ENCODE measurements at regions not wholly inside any gene's neighbourhood (a gene's known extent, or its start where the extent isn't known, plus 50 kb on each side); places are given as distances from the start of the nearest gene placed in this dataset.
"Not testable (repeated sequence)": the region's sequence is repeated elsewhere in the genome, so short reads cannot be mapped to it uniquely, and the experiment has no call there.

DNA sequence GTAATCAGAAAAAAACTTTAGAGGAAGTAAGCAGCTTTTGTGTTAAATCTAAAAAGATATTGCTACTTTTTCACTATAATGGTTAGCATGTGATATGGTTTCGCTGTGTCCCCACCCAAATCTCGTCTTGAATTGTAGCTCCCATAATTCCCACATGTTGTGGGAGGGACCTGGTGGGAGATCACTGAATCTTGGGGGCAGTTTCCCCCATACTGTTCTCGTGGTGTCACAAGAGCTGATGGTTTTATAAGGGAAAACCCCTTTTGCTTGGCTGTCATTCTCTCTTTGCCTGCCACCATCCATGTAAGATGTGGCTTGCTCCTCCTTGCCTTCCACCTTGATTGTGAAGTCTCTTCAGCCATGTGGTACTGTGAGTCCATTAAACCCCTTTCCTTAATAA, 117.1 kb downstream of the KCNJ2 start:
- DNase-seq (ENCODE audit: low spot score) = no peak

DNA sequence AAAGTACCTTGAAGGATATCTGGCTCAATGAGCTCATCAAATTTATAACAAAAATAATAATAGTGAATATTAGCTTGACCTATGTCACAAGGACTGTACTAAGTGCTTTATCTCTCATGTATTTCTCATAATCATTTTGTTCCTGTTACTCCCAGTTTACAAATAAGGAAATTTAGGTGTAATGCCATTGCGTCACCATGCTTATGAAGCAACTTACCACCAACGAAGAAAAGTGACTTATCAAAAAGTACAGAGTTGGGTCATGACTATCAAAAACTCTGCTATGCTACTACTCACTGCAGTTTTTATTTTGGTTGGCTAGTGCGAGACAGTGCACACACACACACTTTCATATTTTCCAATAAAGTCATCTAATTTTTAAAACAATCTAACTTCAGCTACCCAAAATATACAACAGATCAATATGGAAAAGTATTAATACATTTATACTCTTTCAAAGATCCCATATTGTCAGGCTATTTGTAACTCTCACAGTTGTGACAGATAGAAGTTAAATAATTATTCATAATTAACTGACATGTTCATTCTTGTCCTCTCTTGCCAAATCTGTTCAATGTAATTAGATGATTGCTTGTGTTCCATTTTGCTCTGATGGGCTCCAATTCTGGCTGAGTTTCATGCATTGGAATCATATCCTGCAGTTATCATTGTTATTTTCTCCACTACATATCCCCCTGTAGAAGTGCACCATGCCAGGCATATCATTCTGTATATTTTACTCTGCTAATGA, 119.4 kb downstream of the KCNJ2 start:
- no peak for DNase-seq (ENCODE audit: low spot score)

DNA sequence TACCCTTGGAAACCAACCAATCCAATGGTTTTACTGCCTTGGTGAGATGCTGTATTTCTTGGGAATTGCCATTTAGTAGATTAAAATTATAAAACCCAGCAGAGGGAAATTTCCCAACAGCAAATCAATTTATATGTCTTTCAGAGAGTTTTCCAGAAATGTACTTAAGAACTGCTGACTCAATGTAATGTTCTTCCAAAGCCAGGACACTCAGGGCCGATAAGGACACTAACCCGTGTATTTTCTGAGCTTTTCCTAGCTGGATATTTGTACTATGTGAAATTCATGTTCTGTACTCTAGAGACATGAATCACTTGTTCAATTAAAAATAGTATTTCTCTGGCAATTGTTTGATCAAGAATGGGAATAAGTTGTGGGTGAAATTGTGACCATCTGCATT, 121.4 kb downstream of the KCNJ2 start:
- no peak for DNase-seq (ENCODE audit: low spot score)

DNA sequence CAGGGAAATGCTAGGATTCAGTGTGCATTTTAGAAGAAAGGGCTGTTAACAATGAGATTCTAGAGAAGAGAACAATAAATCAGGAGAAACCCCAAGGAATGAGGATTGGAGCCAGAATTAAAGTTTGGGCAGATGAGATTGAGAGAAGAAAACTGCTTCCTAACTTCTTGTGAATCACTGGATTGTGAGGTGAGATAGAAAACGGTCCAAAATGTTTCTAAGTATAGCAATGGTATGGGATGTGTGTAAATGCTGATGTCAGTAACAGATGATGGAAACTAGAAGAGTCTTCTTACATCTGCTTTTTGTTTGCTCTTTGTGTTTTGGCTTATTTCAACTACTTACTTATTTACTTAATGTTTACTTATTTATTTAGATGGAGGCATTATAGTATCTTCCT, 123.0 kb downstream of the KCNJ2 start:
- DNase-seq (ENCODE audit: low spot score) = no peak

DNA sequence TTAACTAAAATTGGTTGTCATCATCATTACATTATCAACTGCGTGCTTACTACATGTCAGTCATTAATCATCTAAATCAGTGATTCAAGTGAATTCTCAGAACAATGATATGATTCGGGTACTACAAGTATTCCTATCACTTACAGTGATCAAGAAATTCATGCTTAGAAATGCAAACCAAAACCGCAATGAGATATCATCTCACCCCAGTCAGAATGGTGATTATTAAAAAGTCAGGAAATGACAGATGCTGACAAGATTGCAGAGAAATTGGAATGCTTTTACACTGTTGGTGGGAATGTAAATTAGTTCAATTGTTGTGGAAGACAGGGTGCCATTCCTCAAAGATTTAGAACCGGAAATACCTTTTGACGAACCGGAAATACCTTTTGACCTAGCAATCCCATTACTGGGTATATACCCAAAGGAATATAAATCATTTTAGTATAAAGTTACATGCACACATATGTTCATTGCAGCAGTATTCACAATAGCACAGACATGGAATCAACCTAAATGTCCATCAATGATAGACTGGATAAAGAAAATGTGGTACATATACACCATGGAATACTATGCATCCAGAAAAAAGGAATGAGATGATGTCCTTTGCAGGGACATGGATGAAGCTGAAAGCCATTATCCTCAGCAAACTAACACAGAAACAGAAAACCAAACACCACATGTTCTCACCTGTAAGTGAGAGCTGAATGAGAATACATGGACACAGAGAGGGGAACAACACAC, 124.4 kb downstream of the KCNJ2 start:
- DNase-seq (ENCODE audit: low spot score) = not testable (repeated sequence)

DNA sequence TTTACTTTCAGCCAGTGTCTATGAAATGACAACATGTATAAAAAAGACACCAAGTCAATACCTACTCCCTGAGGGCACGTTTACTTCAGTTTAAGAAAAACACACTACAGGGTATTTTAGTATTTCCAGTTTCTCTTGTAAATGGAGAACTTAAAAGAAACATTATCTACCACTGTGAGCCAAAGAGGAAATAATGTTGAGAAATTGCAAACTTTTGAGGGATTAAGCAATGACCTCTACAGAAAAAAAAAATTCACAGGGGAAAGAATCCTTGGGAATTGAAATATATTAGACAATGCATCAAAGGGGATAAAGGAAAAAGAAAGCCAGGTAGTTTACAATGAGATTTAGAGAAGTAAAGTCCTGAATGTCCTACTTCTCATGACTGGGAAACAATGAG, 126.0 kb downstream of the KCNJ2 start:
- DNase-seq (ENCODE audit: low spot score) = no peak

DNA sequence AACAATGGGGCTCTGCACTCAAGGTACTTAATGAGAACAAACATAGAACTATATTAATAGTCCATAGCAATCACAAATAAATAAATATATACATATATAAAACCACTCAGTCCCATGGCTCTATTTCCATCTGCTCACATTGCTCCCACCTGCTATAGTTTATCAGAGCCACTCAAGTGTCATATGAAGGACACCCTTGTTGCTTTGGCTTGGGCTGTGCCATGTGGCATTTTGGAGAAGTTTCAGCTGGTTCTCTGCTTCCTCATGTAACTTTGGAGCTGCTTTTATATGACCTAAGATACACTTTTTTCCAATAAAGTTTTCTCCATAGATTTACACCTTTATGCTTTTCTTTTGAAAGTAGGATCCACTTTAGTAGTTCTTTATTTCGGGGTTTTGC, 126.4 kb downstream of the KCNJ2 start:
- DNase-seq (ENCODE audit: low spot score) = no peak

DNA sequence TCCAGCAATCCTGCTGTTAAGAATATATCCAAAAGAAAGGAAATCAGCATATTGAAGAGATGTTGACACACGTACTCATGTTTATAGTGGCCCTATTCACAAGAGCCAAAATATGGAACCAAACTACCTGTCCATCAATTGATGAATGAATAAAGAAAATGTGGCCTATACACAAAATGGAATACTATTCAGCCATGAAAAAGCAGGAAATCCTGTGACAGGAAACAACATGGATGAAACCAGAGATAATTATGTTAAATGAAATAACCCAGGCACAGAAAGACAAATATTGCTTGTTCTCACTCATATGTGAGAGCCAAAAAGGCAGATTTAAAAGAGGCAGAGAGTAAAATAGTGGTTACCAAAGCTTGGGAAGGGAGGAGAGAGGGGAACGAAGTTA, 127.1 kb downstream of the KCNJ2 start:
- DNase-seq (ENCODE audit: low spot score) = no peak

DNA sequence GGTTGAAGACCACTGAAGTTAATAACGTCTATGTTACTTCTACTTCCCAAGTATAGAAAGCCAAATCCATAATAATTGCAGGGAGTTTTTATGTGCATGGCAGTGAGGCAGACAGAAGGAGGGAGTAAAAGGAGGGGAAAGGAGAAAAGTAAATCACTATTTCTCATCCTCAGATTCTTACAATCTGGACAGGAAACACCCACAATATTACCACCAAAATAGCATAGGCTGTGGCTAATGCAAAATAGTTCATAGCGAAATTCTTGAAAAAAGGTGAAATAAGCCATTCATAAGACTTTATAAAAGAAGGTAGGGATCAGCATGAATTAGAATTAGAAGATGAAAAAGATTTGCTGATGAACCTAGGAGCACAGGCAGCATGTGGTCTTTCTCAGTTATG, 128.1 kb downstream of the KCNJ2 start:
- DNase-seq (ENCODE audit: low spot score) = no peak

DNA sequence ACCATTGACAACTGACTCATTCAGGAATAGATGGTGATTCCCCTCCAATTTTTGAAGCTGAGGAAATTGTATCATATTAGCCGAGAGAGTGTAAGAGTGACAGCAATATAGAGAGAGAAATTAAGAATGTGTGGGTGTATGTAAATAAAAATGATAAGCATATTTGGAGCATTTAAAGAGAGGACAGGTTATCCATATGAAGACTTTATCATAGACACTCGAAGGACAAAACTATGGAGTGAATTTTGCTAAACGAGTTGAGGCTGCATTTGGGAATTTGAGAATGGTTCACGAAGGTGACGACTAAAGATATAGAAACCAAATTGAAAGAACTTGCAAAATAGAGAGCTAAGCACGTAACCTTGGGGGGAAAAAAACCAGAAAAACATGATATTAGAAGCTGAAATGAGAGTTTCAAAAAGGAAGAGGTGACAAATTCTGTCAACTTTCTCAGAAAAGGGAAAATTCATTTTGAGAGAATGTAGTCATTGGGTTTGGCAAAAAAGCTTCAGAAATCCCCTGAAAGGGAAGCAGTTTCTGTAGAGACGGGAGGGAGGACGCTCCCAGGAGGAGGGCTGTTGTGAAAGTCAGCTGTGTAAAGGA, 129.7 kb downstream of the KCNJ2 start:
- no peak for DNase-seq (ENCODE audit: low spot score)

DNA sequence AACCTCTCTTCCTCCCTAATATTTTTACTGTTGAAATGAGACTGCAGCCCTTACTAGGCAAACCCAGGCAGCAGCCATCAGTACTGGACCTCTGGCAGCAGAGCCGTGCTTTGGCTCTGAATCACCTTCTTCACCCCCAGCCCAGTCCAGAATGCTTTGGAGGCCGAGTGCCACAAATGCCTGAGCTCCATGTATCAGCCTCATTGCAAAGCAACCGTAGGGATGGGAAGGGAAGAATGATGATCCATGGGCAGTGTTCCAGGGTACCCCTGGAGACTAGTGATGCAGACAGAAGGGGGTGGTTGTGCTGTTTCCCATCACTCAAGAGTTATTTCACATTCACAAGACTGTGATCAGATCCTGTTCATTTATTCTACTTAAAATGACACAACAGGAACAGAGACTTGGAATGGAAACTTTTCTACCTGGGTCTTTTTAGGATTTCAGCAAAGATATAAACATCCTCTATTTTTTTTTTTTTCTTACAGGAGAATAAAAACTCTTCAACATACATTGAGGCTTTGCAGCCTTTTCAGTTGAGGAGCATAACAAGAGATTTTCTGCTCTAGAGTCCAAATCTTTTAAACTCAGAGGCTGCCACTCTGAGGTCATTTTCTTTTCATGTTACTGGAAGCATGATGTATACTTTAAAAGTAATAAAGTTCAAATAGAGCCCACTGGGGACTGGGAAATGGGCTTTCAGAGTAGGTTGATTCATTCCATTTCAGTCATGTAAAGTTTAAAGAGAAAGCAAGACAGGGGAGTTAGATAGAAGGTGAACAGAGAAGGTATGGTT, 138.3 kb downstream of the KCNJ2 start:
- DNase-seq (ENCODE audit: low spot score) = no peak

DNA sequence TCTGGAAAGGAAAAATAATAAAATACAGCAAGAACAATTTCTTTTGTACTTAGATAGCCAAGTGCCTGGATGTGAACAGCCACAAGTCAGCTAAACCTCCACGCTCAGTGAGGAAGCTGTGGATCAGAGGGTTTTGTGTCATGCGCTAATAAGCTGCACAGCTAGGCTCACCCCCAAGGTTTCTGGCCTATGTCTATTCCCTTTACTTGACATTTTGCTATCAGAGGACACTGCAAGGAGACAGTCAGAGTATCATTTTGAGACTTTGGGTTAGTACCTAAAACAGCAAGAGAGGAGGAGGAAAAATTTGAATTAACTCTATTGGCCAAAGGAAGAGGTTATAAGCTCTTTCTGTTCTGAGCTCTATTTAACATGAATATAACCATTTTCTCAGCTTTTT, 139.3 kb downstream of the KCNJ2 start:
- DNase-seq (ENCODE audit: low spot score) = no peak

DNA sequence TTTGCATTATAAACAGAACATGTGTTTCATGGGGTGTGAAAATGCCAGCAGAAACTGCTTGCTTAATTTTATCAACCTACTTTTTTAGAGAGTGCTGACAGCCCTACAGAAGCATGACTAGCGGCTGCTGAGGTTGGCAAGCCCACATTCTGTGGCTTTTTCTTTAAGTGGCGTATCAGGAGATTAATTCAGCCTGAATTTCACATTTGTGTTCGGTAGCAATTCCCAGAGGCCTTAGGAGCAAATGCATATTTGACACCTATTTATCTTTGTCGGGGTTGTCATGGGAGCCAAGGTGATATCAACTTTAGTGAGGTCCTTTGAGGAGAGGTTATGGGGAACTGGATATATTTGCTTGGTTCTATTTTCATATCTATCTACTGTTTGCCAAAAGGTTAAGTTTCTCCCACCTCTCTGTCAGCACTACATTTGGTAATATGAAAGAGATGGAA, 140.9 kb downstream of the KCNJ2 start:
- DNase-seq (ENCODE audit: low spot score) = no peak

DNA sequence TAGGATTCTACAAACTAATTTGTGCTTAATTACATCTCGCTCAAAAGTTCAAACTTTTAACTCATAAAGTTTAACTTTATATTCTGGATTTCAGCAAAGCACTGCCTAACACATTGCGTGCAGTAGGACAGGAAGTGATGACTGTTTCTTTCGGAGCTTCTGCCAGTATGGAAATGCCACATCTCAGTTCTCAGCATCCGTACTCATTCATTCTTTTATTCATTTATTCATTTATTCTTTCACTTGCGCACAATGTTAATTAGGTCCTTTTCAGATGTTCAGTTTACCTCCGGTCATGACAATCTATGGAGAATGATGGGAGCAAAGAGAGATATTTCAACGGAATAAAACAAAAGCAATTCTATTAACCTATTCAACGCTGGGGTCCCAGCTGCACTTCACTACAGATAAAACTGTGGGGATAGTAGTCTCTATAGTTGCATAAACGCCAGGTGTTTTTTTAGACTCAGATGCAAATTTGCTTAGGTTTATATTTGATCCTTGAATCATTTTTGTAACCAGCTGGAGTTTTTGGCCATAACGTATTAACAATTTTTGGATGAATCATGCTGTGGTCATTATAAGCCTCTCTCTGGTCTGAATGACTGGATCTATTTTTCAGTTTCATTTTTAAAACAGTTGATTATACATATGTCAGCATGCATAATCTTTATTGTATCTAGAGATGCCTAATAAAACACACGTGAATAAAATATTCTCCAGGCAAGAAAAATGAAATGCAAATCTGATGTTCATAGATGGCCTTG, 143.9 kb downstream of the KCNJ2 start:
- DNase-seq (ENCODE audit: low spot score) = no peak

DNA sequence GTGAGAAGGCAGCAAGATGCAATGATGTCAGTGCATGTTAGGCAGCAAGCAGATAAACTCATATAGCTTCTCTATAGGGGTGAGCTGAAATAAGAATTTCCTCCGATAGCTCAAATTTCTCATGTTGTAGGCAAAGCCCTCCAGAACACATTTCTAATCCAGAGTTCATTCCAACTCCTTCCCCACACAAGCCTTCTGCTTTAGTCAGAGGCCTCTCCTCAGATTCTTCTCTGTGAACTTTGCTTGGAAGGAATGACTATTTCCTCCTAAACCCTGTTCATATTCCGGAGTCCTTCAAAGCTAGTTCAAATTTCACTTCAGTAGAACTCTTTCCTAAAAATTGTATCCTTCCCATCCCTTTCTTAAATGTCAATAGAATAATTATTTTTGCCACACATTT, 144.8 kb downstream of the KCNJ2 start:
- no peak for DNase-seq (ENCODE audit: low spot score)

DNA sequence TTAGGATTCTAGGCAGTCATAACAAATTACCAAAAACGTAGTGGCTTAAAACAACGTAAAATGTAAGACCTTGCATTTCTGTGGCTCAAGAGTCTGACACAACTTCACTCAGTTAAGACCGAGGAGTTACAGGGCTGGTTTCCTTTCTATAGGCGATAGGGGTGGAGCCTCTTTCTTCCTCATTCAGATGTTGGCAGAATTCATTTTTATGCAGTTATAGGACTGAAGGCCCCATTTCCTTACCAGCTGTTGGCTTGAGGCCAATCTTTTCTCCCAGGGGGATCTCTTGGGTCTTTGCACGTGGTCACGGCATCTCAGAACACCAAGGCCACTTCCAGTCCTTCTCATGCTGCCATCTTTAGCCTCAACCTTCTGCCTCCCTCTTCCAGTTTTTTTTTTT, 145.2 kb downstream of the KCNJ2 start:
- no peak for DNase-seq (ENCODE audit: low spot score)

DNA sequence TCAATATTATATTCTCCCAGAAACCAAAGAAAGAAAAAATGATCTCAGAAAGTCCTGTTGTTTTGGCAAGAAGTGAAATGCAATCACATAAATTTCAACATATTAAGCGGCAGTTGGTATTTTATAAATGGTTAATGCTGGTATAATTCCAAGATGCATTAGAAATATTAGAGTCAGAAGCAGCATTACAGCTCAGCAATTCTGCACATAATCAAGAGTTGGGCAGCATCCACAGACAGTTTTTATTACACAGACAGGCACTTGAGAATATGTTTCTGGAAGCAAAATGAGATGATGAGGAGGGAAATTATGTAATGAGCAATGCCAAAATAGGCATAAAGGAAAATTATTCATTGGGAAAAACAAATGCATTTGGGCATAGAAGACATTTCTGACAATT, 148.1 kb downstream of the KCNJ2 start:
- DNase-seq (ENCODE audit: low spot score) = no peak

DNA sequence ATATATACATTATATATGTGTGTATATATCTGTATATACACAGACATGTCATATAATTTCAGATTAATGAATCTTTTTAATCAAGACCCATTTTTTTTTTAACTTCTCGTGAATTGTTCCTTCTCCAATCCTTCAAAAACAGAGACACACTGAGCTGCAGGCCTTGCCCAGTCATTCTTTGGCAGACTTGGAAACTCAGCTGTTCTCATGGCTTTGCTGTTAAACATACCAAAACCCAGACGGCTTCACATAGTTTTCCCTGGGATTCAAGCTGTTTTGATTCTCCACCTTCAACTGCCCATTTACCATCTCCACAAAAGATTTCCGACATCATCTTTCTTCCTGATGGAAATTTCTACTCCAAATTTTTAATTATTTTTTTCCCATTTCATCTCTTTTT, 148.7 kb downstream of the KCNJ2 start:
- no peak for DNase-seq (ENCODE audit: low spot score)

DNA sequence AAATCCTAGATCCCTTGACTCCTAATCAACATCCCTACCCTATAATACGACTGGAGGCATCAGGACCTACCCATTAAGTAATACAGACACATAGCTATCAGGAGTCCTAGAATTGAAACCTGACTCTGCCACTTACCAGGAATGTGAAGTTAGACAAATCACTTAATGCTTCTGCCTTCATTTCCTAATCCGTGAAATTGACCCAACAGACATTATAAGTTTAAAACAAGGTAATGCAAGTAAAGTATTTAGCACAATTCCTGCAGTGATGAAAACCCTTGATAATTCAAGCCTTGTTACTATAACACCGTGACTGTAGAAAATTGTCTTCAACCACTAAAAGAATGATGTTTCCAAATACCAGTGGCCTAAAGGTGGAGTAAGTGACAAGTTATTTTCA, 150.2 kb downstream of the KCNJ2 start:
- DNase-seq (ENCODE audit: low spot score) = no peak

DNA sequence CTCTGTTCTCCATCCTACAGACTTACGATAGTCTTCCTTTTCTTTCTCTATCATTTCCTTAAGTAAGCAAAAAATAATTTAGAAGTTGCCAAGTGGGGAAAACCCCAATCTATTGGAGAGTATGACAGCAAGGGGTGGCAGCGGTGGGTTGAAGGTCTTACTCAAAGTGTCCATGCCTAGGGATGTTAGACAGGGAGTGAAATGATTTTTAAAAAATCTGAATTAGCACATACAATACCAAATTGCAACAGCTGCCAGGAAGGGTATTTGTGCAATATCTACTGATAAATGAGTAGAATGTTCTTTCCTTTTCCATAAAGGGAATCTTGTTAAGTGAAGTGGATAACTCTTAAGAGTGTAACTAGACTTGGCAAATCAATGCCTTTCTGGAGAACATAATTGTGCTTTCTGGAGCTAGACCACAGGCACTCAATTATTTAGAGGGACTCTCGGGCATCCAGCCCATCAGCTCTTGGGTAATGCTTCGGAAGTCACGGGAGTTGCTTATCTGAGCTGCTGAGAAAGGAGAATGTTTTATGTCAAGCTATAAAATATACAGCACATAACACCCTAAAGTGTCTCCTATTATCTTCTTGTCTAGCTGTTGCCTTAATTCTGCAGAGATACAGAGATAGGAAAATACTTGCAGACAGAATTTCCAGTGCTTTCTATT, 151.5 kb downstream of the KCNJ2 start:
- no peak for DNase-seq (ENCODE audit: low spot score)

DNA sequence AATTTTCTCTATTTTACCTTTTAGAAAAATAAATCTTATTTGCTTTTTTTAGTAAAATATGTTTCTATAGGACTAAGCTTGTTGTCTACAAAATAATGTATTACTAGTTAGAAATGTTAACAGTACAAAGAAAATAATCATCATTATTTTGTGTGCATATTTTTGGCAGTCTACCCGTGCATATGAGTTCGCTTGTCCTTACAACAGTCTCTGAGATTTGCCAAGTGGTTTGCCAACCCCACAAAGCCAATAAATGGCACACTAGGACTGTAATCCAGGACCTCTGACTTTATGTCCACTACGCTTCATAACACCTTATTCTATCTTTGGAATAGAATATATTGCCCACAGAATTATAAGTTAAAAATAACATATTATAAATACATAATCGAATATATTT, 152.0 kb downstream of the KCNJ2 start:
- DNase-seq (ENCODE audit: low spot score) = no peak
